ENCODE measurements at regions not wholly inside any gene's neighbourhood (a gene's known extent, or its start where the extent isn't known, plus 50 kb on each side); places are given as distances from the start of the nearest gene placed in this dataset.

- no peak for DNase-seq
These were observed 121.6 kb downstream of the VAPA start for GRCh38 chr18:10035281-10035991.

- no peak for DNase-seq
These were observed 122.7 kb downstream of the VAPA start for GRCh38 chr18:10036479-10036878.

- DNase-seq, result no peak
These were observed 123.4 kb downstream of the VAPA start for GRCh38 chr18:10037181-10037580.

- DNase-seq, result no peak
These were observed 124.5 kb downstream of the VAPA start for GRCh38 chr18:10038268-10038667.

- DNase-seq, result no peak
These were observed 126.6 kb downstream of the VAPA start for GRCh38 chr18:10040287-10041011.

- DNase-seq, result no peak
These were observed 127.4 kb downstream of the VAPA start for GRCh38 chr18:10041180-10041579.

GRCh38 chr18:10042492-10042891 lies 128.7 kb downstream of the VAPA start:
- no peak for DNase-seq

GRCh38 chr18:10044054-10044453 lies 130.2 kb downstream of the VAPA start:
- DNase-seq, result no peak

- DNase-seq, result no peak
These were observed 131.6 kb downstream of the VAPA start for GRCh38 chr18:10045296-10045891.

- no peak for DNase-seq
These were observed 132.5 kb downstream of the VAPA start for GRCh38 chr18:10046178-10046807.

GRCh38 chr18:10047237-10047636 lies 133.4 kb downstream of the VAPA start:
- DNase-seq, result no peak

GRCh38 chr18:10049747-10050146 lies 135.9 kb downstream of the VAPA start:
- no peak for DNase-seq

GRCh38 chr18:10050956-10051355 lies 137.1 kb downstream of the VAPA start:
- no peak for DNase-seq

- DNase-seq, result no peak
These were observed 138.2 kb downstream of the VAPA start for GRCh38 chr18:10051877-10052631.

- DNase-seq, result no peak
These were observed 139.1 kb downstream of the VAPA start for GRCh38 chr18:10052871-10053270.

GRCh38 chr18:10053861-10054260 lies 140.0 kb downstream of the VAPA start:
- no peak for DNase-seq

- DNase-seq, result no peak
These were observed 140.6 kb downstream of the VAPA start for GRCh38 chr18:10054366-10054765.

- DNase-seq, result no peak
These were observed 141.4 kb downstream of the VAPA start for GRCh38 chr18:10055125-10055750.

GRCh38 chr18:10056506-10056905 lies 142.7 kb downstream of the VAPA start:
- no peak for DNase-seq

- no peak for DNase-seq
These were observed 143.6 kb downstream of the VAPA start for GRCh38 chr18:10057401-10057893.

- no peak for DNase-seq
These were observed 144.3 kb downstream of the VAPA start for GRCh38 chr18:10057894-10058791.

All from NCI-H1436 (cell line).